ENCODE measurements at regions not wholly inside any gene's neighbourhood (a gene's known extent, or its start where the extent isn't known, plus 50 kb on each side); places are given as distances from the start of the nearest gene placed in this dataset.
A peak's percentile ranks its signal among the peaks of the same experiment; 100 is the strongest.

DNA sequence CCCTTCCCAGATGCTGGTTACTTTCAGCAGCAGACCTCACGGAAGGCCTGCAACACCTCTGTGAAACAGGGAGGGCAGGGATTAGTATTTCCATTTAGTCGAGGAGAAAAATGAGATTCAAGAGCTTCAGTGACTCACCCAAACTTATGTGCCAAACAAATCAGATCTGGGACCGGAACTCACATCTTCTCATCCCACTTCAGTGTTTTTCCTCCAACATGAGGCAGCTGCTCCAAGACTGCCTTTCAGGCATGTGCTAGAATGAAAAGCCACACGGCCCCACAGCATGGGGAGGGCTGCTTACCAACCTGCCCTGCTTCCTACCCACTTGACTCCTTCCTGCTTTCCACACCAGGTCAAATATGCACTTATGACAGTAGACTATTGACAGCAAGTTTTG, 129.4 kb upstream of the SLC24A5 start:
- TF ChIP-seq ZFX (IDR thresholded peaks at IDR 0.05; ENCODE audit: borderline replicate concordance), result no peak
- TF ChIP-seq, protein P1, sequence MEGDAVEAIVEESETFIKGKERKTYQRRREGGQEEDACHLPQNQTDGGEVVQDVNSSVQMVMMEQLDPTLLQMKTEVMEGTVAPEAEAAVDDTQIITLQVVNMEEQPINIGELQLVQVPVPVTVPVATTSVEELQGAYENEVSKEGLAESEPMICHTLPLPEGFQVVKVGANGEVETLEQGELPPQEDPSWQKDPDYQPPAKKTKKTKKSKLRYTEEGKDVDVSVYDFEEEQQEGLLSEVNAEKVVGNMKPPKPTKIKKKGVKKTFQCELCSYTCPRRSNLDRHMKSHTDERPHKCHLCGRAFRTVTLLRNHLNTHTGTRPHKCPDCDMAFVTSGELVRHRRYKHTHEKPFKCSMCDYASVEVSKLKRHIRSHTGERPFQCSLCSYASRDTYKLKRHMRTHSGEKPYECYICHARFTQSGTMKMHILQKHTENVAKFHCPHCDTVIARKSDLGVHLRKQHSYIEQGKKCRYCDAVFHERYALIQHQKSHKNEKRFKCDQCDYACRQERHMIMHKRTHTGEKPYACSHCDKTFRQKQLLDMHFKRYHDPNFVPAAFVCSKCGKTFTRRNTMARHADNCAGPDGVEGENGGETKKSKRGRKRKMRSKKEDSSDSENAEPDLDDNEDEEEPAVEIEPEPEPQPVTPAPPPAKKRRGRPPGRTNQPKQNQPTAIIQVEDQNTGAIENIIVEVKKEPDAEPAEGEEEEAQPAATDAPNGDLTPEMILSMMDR (IDR thresholded peaks at IDR 0.05), result no peak
- H3K27ac ChIP-seq, result no peak overlapping the region

DNA sequence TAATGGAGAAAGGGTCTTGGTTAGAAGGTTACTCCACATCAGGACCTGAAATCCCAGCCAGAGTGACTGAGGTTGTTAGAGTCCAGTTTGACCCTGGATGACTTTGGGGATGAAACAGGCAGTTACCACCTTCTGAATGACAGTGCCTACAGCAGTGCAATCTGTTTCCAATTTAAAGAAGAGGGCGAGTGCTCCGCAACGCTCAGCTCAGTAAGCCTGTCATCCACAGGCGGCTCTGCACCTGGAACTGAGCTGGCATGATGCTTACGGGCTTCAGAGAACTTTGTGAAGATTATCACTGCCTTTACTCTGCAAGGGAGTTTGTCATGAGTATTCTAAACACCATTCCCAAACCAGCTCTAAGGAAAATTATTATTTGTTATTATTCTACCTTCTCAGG, 127.7 kb upstream of the SLC24A5 start:
- H3K27ac ChIP-seq, result no peak overlapping the region
- TF ChIP-seq, protein P1 (IDR thresholded peaks at IDR 0.05), result no peak
- TF ChIP-seq ZFX (IDR thresholded peaks at IDR 0.05; ENCODE audit: borderline replicate concordance), result no peak

DNA sequence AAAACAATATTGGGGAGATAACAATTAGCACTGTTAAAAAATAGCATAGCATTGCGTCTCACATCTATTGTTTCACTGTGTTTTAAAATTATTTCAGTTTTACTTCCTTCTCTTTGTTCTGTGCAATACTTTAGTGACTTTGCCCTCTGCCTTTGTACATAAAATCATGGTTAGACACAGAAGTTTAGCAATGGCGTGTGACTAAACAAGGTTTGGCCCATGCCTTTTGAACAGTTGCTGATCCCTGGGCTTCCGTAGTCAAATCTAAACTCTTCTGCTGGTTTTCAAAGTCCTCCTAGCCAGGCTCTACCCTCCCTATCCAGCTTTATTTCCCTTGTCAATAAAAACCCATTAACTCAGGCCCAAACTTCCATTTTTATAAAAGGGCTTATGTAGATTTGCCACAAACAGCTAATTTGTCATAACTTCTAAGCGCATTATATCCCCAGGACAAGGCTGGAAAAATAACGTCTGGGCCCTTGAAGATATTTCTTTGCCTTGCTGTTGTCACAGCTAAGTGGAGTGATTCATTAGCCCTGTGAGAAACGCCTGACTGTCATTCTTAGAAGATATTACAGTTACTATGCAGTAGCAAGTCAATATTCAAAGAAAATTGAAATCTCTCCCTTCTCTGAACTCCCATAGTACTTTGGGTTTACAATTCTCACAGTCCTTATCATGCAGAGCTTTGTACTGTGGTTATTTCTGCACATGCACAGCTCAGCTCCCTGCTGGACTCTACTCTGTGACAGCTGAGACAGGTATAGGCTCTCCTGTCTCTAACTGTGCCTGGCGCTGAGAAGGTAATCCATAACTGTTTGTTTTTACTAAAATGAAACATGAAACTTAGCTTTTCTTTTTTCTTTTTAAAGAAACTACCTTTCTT, 123.4 kb upstream of the SLC24A5 start:
- no peak overlapping the region for H3K27ac ChIP-seq
- TF ChIP-seq, protein P1 (IDR thresholded peaks at IDR 0.05), result no peak
- TF ChIP-seq ZFX (IDR thresholded peaks at IDR 0.05; ENCODE audit: borderline replicate concordance), result no peak

DNA sequence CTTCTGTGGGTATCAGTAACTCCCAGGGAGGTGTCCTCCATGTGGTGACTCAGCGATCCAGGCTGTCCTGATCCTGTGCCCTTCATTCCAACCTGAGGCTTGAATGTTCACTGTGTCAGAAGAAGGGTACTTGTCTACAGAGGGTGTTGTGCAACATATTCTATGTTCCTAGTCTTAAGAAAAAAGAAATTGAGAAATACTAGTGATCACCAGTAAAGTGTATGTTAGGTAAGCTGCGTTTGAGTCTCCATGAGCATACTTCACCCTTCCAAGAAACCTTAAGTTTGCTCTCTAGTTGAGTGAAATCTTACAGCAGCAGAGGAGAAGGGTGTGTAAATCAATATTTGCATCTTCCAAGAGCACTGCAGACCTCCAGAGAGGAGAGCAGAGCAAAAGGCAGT, 122.2 kb upstream of the SLC24A5 start:
- no peak overlapping the region for H3K27ac ChIP-seq
- TF ChIP-seq ZFX (IDR thresholded peaks at IDR 0.05; ENCODE audit: borderline replicate concordance), result no peak
- TF ChIP-seq, protein P1 (IDR thresholded peaks at IDR 0.05), result no peak

DNA sequence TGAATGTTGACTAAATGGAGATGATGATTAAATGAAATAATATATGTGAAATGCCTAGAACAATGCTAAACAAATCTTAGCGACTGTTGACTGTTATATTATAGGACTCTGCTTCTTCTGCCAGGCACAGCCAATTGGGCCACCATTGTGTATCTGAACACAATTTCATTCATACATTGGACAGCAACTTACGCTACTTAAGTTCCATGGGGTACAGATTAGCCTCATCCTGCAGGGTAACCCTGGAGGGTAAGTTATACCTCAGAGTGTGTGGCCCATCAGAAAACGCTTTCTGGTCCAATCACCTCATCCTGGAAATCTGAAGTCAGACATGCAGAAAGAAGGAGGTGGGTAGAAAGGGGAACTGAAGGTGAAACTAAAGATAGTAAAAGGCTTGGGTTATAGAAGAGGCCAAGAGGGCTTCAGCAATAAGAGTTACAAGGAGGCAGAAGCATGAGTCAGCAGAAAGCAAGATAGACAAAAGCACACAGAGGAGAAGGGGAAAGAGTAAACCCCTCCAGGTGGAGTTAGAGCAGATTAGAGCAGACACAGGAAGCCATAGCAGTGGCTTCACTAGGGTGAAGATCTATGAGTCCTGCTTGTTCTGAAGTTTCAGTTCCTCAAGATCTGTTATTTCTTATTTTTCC, 119.3 kb upstream of the SLC24A5 start:
- TF ChIP-seq, protein P1 (IDR thresholded peaks at IDR 0.05), result no peak
- no peak for TF ChIP-seq ZFX (IDR thresholded peaks at IDR 0.05; ENCODE audit: borderline replicate concordance)
- H3K27ac ChIP-seq, result no peak overlapping the region

DNA sequence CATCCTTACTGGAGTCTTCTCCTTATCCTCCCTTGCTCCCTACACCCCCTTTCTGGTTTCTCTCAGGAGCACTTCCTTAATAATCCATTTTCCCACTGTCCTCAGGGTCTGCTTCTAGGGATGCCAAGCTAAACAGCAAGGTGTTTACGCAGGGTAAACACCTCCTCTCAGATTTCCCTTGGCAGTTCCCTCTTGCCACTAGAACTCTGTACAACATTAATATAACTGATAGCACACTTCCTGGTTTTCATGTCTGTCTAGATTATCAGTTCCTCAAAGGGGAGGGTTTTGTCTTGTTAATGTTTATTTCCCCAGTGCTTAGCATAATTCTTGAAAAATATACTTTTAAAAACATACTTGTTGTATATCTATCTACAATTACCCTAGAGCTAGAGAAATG, 118.0 kb upstream of the SLC24A5 start:
- H3K27ac ChIP-seq, result peak overlapping the region; percentile 1; the same call in 1 of the 2 replicates
- no peak for TF ChIP-seq ZFX (IDR thresholded peaks at IDR 0.05; ENCODE audit: borderline replicate concordance)
- TF ChIP-seq, protein P1 (IDR thresholded peaks at IDR 0.05), result no peak

DNA sequence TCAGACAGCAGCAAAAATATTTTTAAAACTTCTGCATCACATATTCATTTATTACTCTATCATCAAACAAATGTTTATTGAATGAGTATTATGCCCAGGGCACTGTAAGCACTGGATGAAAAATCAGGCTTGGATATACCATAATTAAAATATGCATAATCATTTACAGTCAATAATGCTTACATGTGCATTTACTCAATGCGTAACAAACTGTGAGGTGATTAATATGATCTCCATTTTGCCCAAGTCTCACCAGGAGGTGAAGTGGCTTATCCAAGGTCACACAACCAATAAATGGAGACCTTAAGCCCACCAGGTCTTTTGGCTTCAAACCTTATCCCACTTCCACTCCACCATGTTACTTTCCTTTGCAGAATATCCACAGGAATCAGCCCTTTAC, 117.3 kb upstream of the SLC24A5 start:
- no peak overlapping the region for H3K27ac ChIP-seq
- TF ChIP-seq, protein P1 (IDR thresholded peaks at IDR 0.05), result no peak
- TF ChIP-seq ZFX (IDR thresholded peaks at IDR 0.05; ENCODE audit: borderline replicate concordance), result no peak

Data from 22Rv1 (cell line).